Keratinocyte (primary cell): ENCODE measurements at regions not wholly inside any gene's neighbourhood (a gene's known extent, or its start where the extent isn't known, plus 50 kb on each side); places are given as distances from the start of the nearest gene placed in this dataset.

ENCODE experiments used
- CTCF ChIP-seq, 3 experiments: IDR thresholded peaks in 1 of 3; conservative IDR thresholded peaks in 1 of 3; optimal IDR thresholded peaks in 1 of 3; 2 replicates in 2 of 3; 3 replicates in 1 of 3; pipeline versions ENCODE3 to v1.5.1; 2011; ENCODE audit warnings: low read length in 3 of 3, mild to moderate bottlenecking in 3 of 3, moderate library complexity in 2 of 3, control low read depth in 1 of 3, inconsistent platforms in 1 of 3; ENCODE audit not compliant: insufficient read depth in 2 of 3; ENCODE audit errors: extremely low read depth in 1 of 3
- EZH2 ChIP-seq: IDR thresholded peaks from one replicate; pipeline ENCODE4 v1.6.1; 2012; ENCODE audit warnings: inconsistent platforms, mild to moderate bottlenecking, low read length, moderate library complexity

- TF ChIP-seq CTCF (optimal IDR thresholded peaks at IDR 0.05 in 1 of 3, IDR thresholded peaks at IDR 0.05 in 1 of 3, conservative IDR thresholded peaks at IDR 0.05 in 1 of 3; ENCODE audit: extremely low read depth in 1 of 3, insufficient read depth in 2 of 3, low read length in 3 of 3) (no peak), EZH2 (no peak)
Observed at GRCh38 chr13:85638815-85639393, 160.3 kb downstream of the SLITRK6 start.
